ENCODE measurements at regions not wholly inside any gene's neighbourhood (a gene's known extent, or its start where the extent isn't known, plus 50 kb on each side); places are given as distances from the start of the nearest gene placed in this dataset.

- TF ChIP-seq CTCF (IDR thresholded peaks at IDR 0.05) = no peak
- TF ChIP-seq POLR2A (IDR thresholded peaks at IDR 0.05) = no peak
These were observed 51.0 kb upstream of the PAPPA start for GRCh38 chr9:116102596-116102995.
